Endothelial cell of umbilical vein (primary cell): ENCODE measurements at regions not wholly inside any gene's neighbourhood (a gene's known extent, or its start where the extent isn't known, plus 50 kb on each side); places are given as distances from the start of the nearest gene placed in this dataset.

Experiments used
- BruUV-seq: library from RNA; stranded (reverse); fragments of 400-500 nt; replicated peaks from 2 replicates; lab custom pipeline; 2021; lab: Mats Ljungman, UMichigan
- CTCF ChIA-PET: fragments of 300-600, 350-600 bp; sonication (Branson Sonifier 250); formaldehyde crosslinking; loops from one replicate; lab custom pipeline; 2021; ENCODE audit warnings: antibody characterized with exemption, inconsistent platforms; lab: Charles Lee
- POLR2A ChIA-PET: fragments of 300-600, 350-600 bp; sonication (Branson Sonifier 250); formaldehyde crosslinking; loops from one replicate; lab custom pipeline; 2021; ENCODE audit warnings: antibody characterized with exemption, inconsistent platforms; lab: Charles Lee
- DNase-seq: peaks from one replicate; pipeline ENCODE4 v3.0.0-alpha.2; 2011; ENCODE audit warnings: low read depth, low spot score
- FAIRE-seq: peaks from 2 replicates; lab custom pipeline; 2011; peaks lifted over from hg19 to GRCh38; lab: Jason Lieb, UNC
- H2AFZ ChIP-seq: 2 replicates; pipeline ENCODE4 v1.6.0; 2012; ENCODE audit warnings: low read depth, low read length, control low read depth, inconsistent platforms
- H3K27ac ChIP-seq: 2 replicates; pipeline ENCODE4 v1.5.1; 2011; ENCODE audit warnings: low read depth, mild to moderate bottlenecking, control low read depth, low read length, moderate library complexity; ENCODE audit not compliant: insufficient read depth
- H3K27me3 ChIP-seq, 2 experiments: 2 replicates each; pipeline versions ENCODE4 v1.6.0 to v1.6.1; 2011; ENCODE audit warnings: low read length in 2 of 2, mixed read lengths in 1 of 2; ENCODE audit not compliant: control insufficient read depth in 2 of 2, insufficient read depth in 2 of 2
- H3K36me3 ChIP-seq, 2 experiments: 2 replicates in 1 of 2; 3 replicates in 1 of 2; pipeline ENCODE4 v1.5.1; 2011; ENCODE audit warnings: low read length in 2 of 2, mild to moderate bottlenecking in 1 of 2, moderate library complexity in 1 of 2; ENCODE audit not compliant: control insufficient read depth in 2 of 2, insufficient read depth in 2 of 2; ENCODE audit errors: extremely low read depth in 1 of 2
- H3K4me1 ChIP-seq: 3 replicates; pipeline ENCODE4 v1.5.1; 2011; ENCODE audit warnings: mild to moderate bottlenecking, low read length; ENCODE audit not compliant: control insufficient read depth, insufficient read depth; ENCODE audit errors: extremely low read depth
- H3K4me2 ChIP-seq: 2 replicates; pipeline ENCODE4 v1.6.1; 2011; ENCODE audit warnings: low read length, control low read depth, mixed read lengths; ENCODE audit not compliant: insufficient read depth
- H3K4me3 ChIP-seq, 3 experiments: fragments of 200-600 bp in 1 of 3; sonication (generic), shearing (Covaris generic) in 1 of 3; replicated peaks in 1 of 3; 2 replicates each; pipeline ENCODE4 v1.5.1; 2011 to 2016; ENCODE audit warnings: control low read depth in 3 of 3, low read length in 3 of 3, mild to moderate bottlenecking in 2 of 3, inconsistent platforms in 1 of 3, low read depth in 1 of 3, moderate library complexity in 1 of 3; ENCODE audit not compliant: insufficient read depth in 1 of 3
- H3K79me2 ChIP-seq: 2 replicates; pipeline ENCODE4 v1.6.0; 2012; ENCODE audit warnings: low read length, inconsistent platforms; ENCODE audit not compliant: control insufficient read depth, insufficient read depth
- H3K9ac ChIP-seq: replicated peaks from 2 replicates; pipeline ENCODE3; 2011; ENCODE audit warnings: low read length, control low read depth; ENCODE audit not compliant: insufficient read depth; ENCODE audit errors: extremely low read depth
- H3K9me1 ChIP-seq: replicated peaks from 3 replicates; pipeline ENCODE4 v1.6.0; 2011; ENCODE audit warnings: mild to moderate bottlenecking, low read length; ENCODE audit not compliant: control insufficient read depth, insufficient read depth; ENCODE audit errors: extremely low read depth
- H3K9me3 ChIP-seq: replicated peaks from 2 replicates; pipeline ENCODE4 v1.5.1; 2012; ENCODE audit warnings: low read length, inconsistent platforms; ENCODE audit not compliant: control insufficient read depth, insufficient read depth
- H4K20me1 ChIP-seq: replicated peaks from 2 replicates; pipeline ENCODE3; 2011; ENCODE audit warnings: mild to moderate bottlenecking, low read length; ENCODE audit not compliant: control insufficient read depth, insufficient read depth; ENCODE audit errors: extremely low read depth
- EZH2 ChIP-seq: IDR thresholded peaks from 2 replicates; pipeline ENCODE4 v1.6.1; 2012; ENCODE audit warnings: borderline replicate concordance, low read depth, mild to moderate bottlenecking, moderate library complexity, low read length, inconsistent platforms; ENCODE audit not compliant: severe bottlenecking
- FOS ChIP-seq: IDR thresholded peaks from 2 replicates; pipeline ENCODE4 v1.6.1; 2011; ENCODE audit warnings: mild to moderate bottlenecking, low read length, moderate library complexity, borderline replicate concordance; ENCODE audit not compliant: insufficient read depth
- GATA2 ChIP-seq: IDR thresholded peaks from 2 replicates; pipeline ENCODE4 v1.7.0; 2011; ENCODE audit warnings: low read depth, mild to moderate bottlenecking, moderate library complexity, mixed read lengths, low read length; ENCODE audit not compliant: insufficient read length, insufficient read depth
- JUN ChIP-seq: IDR thresholded peaks from 2 replicates; pipeline ENCODE4 v1.6.1; 2011; ENCODE audit warnings: borderline replicate concordance, low read depth; ENCODE audit not compliant: insufficient read length, insufficient read depth
- MYC ChIP-seq: IDR thresholded peaks from one replicate; pipeline ENCODE4 v1.6.1; 2011; ENCODE audit warnings: mild to moderate bottlenecking, low read depth, low read length
- POLR2A ChIP-seq: IDR thresholded peaks from 2 replicates; pipeline ENCODE4 v1.6.1; 2012; ENCODE audit warnings: low read depth, mild to moderate bottlenecking, control low read depth, low read length
- POLR2AphosphoS5 ChIP-seq: IDR thresholded peaks from 2 replicates; pipeline ENCODE4 v1.6.1; 2012; ENCODE audit warnings: low read depth, mild to moderate bottlenecking, control low read depth, low read length, moderate library complexity; ENCODE audit not compliant: insufficient read depth
- dilution Hi-C: fragments of 300-500 bp; cut with MboI; formaldehyde crosslinking; loops from one replicate; pipeline ENCODE4 v1.15.0; 2019; ENCODE audit warnings: low sequenced_read_pairs; ENCODE audit not compliant: extremely low pct_ligation_motif_present
- intact Hi-C: fragments of 100-400 bp; cut with micrococcal nuclease; formaldehyde crosslinking; loops from one replicate; pipeline ENCODE4 v1.10.0; 2022
- TF ChIP-seq, protein P1 (sequence below), 2 donors: IDR thresholded peaks; 1 replicate in 1 of 2; 2 replicates in 1 of 2; pipeline ENCODE4 v1.5.1; 2011; ENCODE audit warnings: low read length in 2 of 2, mild to moderate bottlenecking in 2 of 2, moderate library complexity in 2 of 2, control low read depth in 1 of 2, inconsistent platforms in 1 of 2, low read depth in 1 of 2; ENCODE audit not compliant: insufficient read depth in 1 of 2; ENCODE audit errors: extremely low read depth in 1 of 2
- TF ChIP-seq, protein P2 (sequence below): IDR thresholded peaks from 2 replicates; pipeline ENCODE4 v1.6.1; 2011; ENCODE audit not compliant: insufficient read depth, insufficient read length

DNA sequence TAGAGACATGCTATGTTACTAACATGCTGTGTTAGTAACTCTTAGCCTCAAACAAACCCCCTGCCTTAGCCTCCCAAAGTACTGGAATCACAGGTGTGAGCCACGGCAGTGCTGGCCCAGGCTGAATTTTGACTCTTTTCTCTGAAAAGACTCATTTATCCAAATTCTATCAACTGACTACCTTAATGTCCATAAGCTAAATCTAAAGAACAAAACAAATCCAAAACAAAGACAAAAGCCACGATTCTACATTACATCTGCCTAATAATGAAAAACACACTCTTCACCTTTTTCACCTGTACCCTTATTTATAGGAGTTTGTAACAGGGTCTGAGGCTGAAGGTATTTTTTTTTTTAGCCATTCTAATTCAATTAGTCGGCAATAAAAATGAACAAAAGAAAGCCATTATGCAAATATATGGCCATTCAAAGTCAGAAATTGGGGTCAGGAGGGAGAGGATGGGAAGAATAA is 432.5 kb downstream of the RBFOX1 start:
- ChIA-PET CTCF (no interaction called here), POLR2A (no interaction called here)
- Histone ChIP-seq H3K9ac (no peak overlapping the region), H3K79me2 (no peaks in the 10 kb centered on the region), H3K4me1 (no peaks in the 10 kb centered on the region), H3K27me3 (no peaks in the 10 kb centered on the region), H4K20me1 (no peaks in the 10 kb centered on the region), H2AFZ (no peak overlapping the region), H3K9me1 (no peaks in the 10 kb centered on the region), H3K4me3 (no peak overlapping the region), H3K4me2 (no peak overlapping the region), H3K27ac (no peak overlapping the region), H3K36me3 (no peaks in the 10 kb centered on the region), H3K9me3 (peaks cover 6% of the 10 kb centered on the region)
- dilution Hi-C loops (no loop called here), intact Hi-C loops (no loop called here)
- DNase-seq, result no peak
- BruUV-seq, result no TSS peak
- TF ChIP-seq MYC (no peak), EZH2 (no peak), FOS (no peak), POLR2AphosphoS5 (no peak), GATA2 (no peak), POLR2A (no peak), JUN (no peak)
- TF ChIP-seq, protein P1, sequence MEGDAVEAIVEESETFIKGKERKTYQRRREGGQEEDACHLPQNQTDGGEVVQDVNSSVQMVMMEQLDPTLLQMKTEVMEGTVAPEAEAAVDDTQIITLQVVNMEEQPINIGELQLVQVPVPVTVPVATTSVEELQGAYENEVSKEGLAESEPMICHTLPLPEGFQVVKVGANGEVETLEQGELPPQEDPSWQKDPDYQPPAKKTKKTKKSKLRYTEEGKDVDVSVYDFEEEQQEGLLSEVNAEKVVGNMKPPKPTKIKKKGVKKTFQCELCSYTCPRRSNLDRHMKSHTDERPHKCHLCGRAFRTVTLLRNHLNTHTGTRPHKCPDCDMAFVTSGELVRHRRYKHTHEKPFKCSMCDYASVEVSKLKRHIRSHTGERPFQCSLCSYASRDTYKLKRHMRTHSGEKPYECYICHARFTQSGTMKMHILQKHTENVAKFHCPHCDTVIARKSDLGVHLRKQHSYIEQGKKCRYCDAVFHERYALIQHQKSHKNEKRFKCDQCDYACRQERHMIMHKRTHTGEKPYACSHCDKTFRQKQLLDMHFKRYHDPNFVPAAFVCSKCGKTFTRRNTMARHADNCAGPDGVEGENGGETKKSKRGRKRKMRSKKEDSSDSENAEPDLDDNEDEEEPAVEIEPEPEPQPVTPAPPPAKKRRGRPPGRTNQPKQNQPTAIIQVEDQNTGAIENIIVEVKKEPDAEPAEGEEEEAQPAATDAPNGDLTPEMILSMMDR (IDR thresholded peaks at IDR 0.05; ENCODE audit: extremely low read depth in 1 of 2, insufficient read depth in 1 of 2, low read depth in 1 of 2, low read length in 2 of 2), result no peak
- TF ChIP-seq, protein P2, sequence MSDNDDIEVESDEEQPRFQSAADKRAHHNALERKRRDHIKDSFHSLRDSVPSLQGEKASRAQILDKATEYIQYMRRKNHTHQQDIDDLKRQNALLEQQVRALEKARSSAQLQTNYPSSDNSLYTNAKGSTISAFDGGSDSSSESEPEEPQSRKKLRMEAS, result no peak
- FAIRE-seq, result no peak
